ACHN (cell line): ENCODE measurements at regions not wholly inside any gene's neighbourhood (a gene's known extent, or its start where the extent isn't known, plus 50 kb on each side); places are given as distances from the start of the nearest gene placed in this dataset.
"Not testable (repeated sequence)": the region's sequence is repeated elsewhere in the genome, so short reads cannot be mapped to it uniquely, and the experiment has no call there.

Source experiments
- DNase-seq: peaks from one replicate; pipeline ENCODE4 v3.0.0-alpha.2; 2015
- in situ Hi-C: cut with HindIII; loops from 2 replicates; pipeline ENCODE4 v1.10.0; 2017; ENCODE audit warnings: low sequenced_read_pairs, low pct_ligation_motif_present, low pct_unique_long_range_greater_than_20kb

GRCh38 chr7:25469669-25470068, 241.4 kb upstream of the NPVF start:
- in situ Hi-C loops: no loop called here
- DNase-seq: no peak

DNA sequence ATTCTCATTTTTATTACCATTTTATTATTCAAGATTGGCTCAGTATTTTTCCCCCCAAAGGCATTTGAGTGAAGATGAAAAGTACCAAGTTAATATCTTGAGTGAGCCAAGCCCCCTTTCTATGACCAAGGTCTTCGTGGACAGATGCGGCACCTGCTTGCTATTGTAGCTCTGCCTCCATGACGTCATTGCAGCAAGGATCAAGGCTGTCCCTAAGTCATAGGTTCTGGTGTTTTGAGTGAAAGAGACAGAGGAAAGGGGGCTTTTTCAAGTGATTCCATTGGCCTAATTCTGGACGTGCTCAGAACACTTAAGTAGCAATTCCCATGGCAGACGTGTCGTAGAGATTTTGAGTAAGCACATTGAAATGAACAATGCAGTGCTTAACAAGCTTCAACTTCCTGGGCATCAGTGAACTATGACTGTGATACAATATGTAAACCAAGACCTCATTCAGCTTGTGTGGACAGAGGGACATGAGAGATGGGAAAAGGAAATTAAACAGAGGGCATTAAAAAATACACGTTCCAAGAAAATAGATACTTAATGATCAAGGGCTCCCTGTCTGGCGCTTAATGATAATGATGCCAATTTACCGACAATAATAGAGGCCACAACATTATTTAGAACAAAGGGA, 248.7 kb upstream of the NPVF start:
- no peak for DNase-seq
- in situ Hi-C loops: no loop called here

DNA sequence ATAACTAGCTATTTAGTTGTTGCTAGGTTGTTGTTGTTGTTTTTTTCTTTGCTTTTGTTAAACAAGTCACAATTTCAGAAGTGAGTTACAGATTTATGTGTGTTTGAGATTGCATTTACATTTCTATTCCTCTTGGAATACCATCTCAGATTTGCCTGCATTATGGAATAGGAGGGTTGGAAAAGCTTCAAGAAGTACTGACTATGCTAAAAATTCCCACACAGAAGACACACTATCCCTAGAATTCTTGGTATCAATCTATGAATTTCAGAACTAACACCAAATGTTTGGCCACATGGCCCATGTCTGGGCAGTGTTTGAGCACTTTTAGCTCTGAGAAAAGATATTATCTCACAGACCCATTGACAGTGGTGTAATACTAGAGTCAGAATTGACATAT, 249.9 kb upstream of the NPVF start:
- DNase-seq, in situ Hi-C loops: not testable (repeated sequence)

GRCh38 chr7:25478925-25479324, 250.6 kb upstream of the NPVF start:
- no peak for DNase-seq
- in situ Hi-C loops: no loop called here

DNA sequence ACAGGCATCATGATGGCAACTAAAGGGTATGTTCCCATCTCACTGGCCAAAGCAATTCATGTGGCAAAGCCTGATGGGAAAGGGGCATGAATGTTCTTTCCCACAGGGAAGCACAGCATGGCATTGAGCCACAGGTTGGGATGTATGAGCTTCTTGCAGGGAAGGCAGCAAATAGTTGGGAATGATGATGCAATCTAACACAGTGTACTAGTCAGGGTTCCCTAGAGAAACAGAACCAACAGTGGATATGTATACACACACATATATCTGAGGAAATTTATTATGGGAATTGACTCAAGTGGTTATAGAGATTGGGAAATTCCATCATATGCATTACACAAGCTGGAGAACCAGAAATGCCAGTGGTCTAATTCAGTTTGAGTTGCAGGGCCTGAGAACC, 253.6 kb upstream of the NPVF start:
- no peak for DNase-seq
- in situ Hi-C loops: no loop called here

GRCh38 chr7:25482631-25483030, 254.3 kb upstream of the NPVF start:
- no peak for DNase-seq
- in situ Hi-C loops: no loop called here

- in situ Hi-C loops: no loop called here
- no peak for DNase-seq
These were observed 256.7 kb upstream of the NPVF start for GRCh38 chr7:25485026-25485425.

- no peak for DNase-seq
- in situ Hi-C loops: no loop called here
These were observed 258.4 kb upstream of the NPVF start for GRCh38 chr7:25486656-25487055.

DNA sequence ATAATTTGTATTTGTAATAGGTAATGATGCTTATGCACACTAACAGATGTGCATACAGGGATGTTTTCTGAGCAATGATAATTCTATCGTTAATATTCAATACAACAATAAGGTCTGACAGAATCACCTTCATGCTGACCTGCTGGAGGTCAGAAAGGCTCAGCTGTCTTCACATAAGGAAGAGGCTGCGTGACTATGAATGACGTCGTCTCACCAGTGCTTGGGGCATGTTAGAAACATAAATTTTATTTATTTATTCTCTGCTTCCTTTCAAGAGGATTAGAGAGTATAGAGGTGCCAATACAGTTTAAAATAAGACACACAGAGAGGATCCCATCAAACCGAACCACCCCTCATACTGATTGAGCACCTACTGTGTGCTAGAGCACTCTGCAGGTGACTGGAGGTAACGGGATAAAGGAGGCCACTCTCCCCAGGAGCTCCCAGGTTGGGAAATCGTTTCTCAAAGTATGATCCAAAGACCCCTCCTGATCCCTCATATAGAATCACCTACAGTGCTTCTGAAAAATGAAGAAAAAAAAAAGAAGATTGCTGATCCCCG, 265.6 kb upstream of the NPVF start:
- in situ Hi-C loops: no loop called here
- DNase-seq: no peak

DNA sequence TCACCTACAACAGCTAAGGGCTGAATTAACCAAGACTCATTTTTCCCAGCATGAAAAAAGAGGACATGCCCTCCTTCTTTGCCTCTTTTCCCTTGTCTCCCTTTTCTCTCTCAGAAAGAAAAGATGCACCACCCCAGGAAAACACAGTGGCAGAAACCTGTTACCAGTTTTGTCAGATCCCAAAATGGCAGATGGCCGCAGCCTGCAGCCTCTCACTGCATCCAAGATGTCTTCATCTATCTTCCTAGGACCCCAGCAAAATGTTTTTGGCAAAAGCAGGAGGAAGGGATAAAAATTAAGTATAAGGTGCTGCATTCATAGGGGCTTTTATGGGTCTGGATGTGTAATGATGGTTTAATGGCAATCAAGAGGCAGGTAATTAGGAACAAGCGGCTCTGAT, 266.6 kb upstream of the NPVF start:
- in situ Hi-C loops: no loop called here
- no peak for DNase-seq

GRCh38 chr7:25495342-25496250, 267.3 kb upstream of the NPVF start:
- DNase-seq: no peak
- in situ Hi-C loops: no loop called here

GRCh38 chr7:25496476-25497368, 268.4 kb upstream of the NPVF start:
- in situ Hi-C loops: no loop called here
- no peak for DNase-seq

GRCh38 chr7:25500393-25500921, 272.2 kb upstream of the NPVF start:
- DNase-seq: no peak
- in situ Hi-C loops: no loop called here

DNA sequence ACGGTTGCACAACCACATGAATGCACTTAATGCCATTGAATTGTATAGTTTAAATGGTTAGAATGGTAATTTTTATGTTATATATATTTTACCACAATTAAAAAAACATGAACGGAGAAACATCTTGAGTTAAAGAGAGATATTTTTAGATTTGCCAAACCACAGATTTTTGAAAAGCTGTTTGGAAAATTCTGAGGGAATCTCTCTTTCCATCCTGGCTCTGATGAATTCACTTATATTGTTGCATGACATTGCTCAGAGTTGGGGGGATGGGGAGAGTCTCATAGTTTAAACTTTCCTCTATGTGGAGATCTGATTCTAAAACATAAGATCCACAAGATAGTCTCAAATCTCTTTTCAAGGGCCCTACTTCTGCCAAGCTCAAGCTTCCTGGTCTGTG, 275.0 kb upstream of the NPVF start:
- DNase-seq: no peak
- in situ Hi-C loops: no loop called here

DNA sequence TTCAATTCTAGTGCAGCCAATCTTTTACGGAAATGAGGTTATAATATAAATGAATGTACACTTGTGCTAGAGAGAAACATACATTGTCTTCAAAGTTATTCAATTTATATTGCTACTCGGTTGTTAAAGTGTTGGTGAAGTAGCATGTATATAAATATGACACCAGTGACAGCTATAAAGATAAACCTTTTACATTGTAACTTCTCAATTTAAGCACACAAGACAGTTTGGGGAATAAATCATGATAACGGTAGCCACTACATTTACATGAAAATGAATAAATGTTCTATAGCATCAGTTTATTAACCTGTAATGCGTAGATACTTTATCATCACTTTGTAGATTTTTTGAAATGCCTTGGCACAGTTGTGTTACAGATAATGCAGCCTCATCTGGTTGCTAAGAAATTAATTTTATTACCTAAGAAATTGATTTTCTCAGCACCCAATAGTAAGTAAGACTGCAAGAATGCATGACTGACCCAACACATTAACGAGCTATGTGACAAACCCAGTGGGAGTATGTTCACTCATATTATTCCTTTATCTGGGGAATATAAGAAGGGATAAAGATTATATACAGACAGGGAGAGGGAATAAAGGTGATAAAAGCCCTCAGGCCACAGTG, 283.9 kb upstream of the NPVF start:
- no peak for DNase-seq
- in situ Hi-C loops: no loop called here

DNA sequence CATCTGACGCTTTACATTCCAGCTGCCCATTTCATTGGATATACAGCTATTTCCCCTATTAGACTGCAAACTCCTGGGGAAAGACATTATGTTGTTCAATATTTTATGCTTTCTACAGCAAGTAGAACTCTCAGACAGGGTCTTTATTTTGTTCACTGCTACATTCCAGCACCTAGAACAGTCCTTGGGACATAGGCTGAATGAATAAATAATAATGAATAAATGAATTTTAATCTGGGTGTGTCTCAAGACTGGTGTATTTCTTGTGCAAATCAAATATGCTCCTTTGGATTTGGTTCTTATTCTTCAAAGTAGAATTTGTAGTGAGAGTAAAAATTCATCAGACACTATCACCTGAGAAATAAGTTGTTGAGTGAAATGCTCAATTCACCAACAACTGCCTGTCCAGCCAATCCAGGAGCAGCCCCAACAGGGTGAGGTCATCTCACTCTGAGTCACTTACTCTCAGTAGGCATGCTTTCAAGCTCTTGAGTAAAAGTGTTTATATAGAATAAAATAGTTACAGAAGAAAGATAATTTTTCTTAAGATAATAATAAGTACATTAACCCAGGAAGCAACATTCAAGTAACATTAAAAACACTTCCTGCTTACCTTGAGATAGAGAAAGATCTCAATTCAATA, 287.5 kb upstream of the NPVF start:
- no peak for DNase-seq
- in situ Hi-C loops: no loop called here

- DNase-seq: no peak
- in situ Hi-C loops: no loop called here
These were observed 289.6 kb upstream of the NPVF start for GRCh38 chr7:25517906-25518305.

DNA sequence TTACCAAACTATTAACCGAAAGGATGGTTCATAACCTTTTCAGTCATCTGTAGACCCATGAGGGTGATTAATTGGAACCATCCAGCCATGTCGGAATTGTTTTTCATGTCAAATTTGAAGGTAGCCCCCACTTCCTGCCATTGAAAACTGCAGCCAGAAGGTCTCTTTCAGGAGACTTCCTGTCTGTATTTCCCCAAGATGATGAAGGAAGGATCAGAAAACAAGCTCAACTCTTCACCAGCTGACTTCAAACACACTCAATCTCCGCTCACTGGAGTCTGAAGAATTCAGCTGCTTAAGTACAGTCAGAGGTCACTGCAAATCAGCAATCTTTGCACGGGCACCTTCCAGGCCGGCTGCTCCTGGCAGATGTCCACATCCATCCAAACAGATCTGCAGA, 291.7 kb upstream of the NPVF start:
- in situ Hi-C loops: no loop called here
- no peak for DNase-seq
